ENCODE measurements at regions not wholly inside any gene's neighbourhood (a gene's known extent, or its start where the extent isn't known, plus 50 kb on each side); places are given as distances from the start of the nearest gene placed in this dataset.

- no peak for DNase-seq
Observed at GRCh38 chr16:11401161-11402050, 56.1 kb downstream of the RMI2 start.

- DNase-seq: no peak
Observed at GRCh38 chr16:11402051-11402744, 56.9 kb downstream of the RMI2 start.

- no peak for DNase-seq
Observed at GRCh38 chr16:11402745-11403533, 57.7 kb downstream of the RMI2 start.

GRCh38 chr16:11403534-11403795 is 58.2 kb downstream of the RMI2 start:
- DNase-seq: no peak

GRCh38 chr16:11403920-11404319 is 58.7 kb downstream of the RMI2 start:
- DNase-seq: no peak

- no peak for DNase-seq
Observed at GRCh38 chr16:11404603-11405002, 59.3 kb downstream of the RMI2 start.

- no peak for DNase-seq
Observed at GRCh38 chr16:11405331-11406176, 60.3 kb downstream of the RMI2 start.

- no peak for DNase-seq
Observed at GRCh38 chr16:11406177-11406560, 60.9 kb downstream of the RMI2 start.

- DNase-seq: no peak
Observed at GRCh38 chr16:11407047-11407982, 62.1 kb downstream of the RMI2 start.

- DNase-seq: no peak
Observed at GRCh38 chr16:11408216-11408615, 63.0 kb downstream of the RMI2 start.

GRCh38 chr16:11409398-11409797 is 64.1 kb downstream of the RMI2 start:
- no peak for DNase-seq

GRCh38 chr16:11410376-11411058 is 65.3 kb downstream of the RMI2 start:
- DNase-seq: no peak

- DNase-seq: no peak
Observed at GRCh38 chr16:11411059-11411550, 65.8 kb downstream of the RMI2 start.

- no peak for DNase-seq
Observed at GRCh38 chr16:11412175-11412904, 67.1 kb downstream of the RMI2 start.

- DNase-seq: no peak
Observed at GRCh38 chr16:11412965-11413887, 68.0 kb downstream of the RMI2 start.

GRCh38 chr16:11413907-11414595 is 68.8 kb downstream of the RMI2 start:
- DNase-seq: no peak

GRCh38 chr16:11414815-11415775 is 69.8 kb downstream of the RMI2 start:
- no peak for DNase-seq
